Dermis blood vessel endothelial cell (primary cell): ENCODE measurements at regions not wholly inside any gene's neighbourhood (a gene's known extent, or its start where the extent isn't known, plus 50 kb on each side); places are given as distances from the start of the nearest gene placed in this dataset.

Experiments used
- DNase-seq: peaks from one replicate; pipeline ENCODE4 v3.0.0; 2010

GRCh38 chr21:35145626-35146233 lies 96.6 kb upstream of the RUNX1 start:
- no peak for DNase-seq

DNA sequence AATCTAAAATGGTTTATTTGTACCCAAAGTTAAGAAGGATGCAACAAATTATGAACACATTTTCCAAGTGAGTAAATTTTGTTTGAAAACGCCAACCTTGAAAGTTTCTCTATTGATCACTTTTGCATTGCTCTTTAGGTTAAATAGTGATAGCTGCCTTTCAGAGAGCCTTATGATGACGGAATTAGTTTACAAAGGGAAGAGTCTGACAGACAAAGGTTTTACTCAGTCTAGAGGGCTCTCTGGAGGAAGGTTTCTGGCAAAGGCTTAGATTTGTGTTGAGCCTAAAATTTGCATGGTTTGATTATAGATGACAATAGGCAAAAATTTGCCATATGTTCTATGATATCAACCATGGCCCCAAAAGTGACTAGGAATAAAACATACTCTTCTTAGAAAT lies 95.9 kb upstream of the RUNX1 start:
- DNase-seq = no peak

- no peak for DNase-seq
Observed at GRCh38 chr21:35142036-35142815, 93.1 kb upstream of the RUNX1 start.

DNA sequence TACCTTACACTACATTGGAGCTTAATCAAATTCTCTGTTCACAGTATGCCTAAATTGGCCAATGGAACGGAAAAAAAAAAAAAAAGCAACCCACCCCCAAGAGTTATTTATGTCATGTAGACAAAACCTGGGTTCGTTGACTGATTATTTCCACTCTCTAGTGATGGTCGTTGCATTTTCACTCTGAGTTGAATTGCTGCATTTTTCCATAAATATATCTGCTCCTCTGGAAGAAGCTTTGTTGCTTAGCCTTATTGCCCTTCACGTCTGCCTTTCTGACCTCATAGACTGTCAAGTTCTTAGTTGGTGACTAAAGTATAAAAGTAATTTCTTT lies 90.2 kb upstream of the RUNX1 start:
- no peak for DNase-seq

DNA sequence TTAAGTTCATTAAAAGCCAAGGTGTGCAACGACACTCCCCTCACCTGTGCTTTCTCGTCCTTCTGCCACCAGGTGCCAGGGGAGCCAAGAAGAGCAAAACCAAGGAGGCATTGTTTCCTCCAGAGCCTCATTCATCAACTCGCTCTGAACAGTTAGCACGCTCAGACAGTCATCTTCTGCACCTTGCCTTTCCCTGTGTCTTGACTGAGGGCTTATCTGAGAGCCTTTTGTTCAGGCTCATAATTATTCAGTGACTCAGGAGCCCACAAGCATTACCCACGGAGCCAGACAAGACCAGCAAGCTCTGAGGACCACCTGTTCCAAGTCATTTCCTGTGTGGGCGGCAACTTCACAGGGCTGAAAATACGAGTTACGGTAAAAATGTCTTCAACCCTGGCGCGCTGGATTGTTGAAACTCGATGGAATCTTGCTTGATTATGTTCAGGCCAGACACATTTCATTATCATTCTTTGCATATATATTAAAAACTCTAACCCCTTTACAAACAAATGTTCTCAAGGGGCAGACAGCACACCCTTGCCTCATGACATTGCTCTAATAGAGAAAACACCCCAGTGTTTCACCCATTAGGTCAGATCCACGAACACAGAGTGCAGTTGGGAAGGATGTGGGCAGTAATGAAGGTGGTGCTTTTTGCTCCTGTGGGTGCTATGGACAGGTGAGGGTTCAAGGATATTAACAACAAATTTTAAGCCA lies 89.7 kb upstream of the RUNX1 start:
- DNase-seq = peak; percentile 6

DNA sequence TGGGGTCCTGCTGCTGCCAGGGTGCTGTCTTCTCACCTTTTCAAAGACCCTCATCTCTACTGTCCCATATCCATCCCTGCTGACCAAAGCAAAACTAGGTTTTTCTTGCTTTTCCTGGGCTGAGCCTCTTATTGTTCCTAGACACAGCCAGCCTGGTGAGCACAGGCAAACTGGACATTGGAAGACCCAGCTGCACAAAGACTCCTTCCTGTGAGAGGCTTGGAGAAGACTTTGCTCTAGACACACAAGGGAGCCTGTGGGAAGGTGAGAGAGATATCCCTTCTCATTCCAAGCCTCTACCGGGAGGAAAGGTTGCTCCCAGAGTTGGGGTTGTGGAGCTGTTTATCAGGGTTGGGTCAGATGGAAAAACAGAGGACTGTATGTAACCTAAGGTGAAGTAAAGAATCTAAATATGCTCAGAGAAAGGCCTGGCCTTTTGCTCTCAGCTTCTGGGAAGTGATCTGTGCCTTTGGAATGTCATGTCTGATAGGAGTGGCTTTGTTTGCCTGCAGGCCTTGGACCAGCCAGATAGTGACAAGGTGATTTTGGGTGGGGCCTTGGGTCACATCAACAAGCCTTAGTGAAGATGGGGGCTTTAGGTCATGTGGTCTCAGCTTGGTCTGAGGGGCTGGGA lies 87.6 kb upstream of the RUNX1 start:
- DNase-seq = peak; percentile 13

- no peak for DNase-seq
Observed at GRCh38 chr21:35136106-35136505, 87.0 kb upstream of the RUNX1 start.

DNA sequence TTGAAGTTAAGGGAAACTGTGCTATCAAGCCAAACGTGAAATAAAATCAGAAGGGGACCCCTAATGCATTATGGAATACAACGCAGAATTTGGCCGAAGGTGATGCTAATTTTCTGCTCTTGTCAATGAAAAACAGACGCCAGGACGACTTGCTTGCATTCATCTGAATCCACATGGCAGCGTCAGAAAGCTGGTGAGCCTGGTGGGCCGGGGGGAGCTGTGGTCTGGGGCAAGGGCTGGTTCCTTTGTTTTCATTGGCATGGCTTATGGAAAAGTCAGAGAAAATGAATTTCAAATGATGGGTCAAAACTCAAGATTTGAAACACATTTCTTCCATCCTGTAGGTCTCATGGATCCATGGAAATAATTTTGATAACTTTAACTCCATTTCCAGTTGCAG lies 86.4 kb upstream of the RUNX1 start:
- DNase-seq = no peak

- DNase-seq = no peak
Observed at GRCh38 chr21:35134309-35134708, 85.2 kb upstream of the RUNX1 start.

GRCh38 chr21:35128536-35128935 lies 79.4 kb upstream of the RUNX1 start:
- DNase-seq = no peak

DNA sequence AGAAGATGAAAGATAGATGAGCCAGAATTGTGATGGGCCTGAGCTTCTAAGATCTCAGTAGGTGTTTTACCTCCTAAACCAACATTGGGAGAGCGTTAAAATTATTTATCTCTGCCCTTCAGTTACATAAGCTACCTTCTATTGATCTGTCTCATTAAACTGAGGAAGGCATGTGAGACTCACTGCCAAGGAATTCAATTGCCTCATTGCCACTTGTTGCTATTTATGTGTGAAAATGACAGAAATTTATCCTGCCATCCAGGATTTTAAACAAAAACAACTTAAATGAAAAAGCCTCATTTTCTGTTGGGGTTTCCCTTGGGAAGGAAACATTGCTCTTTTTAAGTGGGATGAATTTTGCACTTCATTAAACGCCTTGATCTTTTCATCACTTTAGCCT lies 78.7 kb upstream of the RUNX1 start:
- DNase-seq = no peak

GRCh38 chr21:35127026-35127425 lies 77.9 kb upstream of the RUNX1 start:
- no peak for DNase-seq

GRCh38 chr21:35120631-35121180 lies 71.6 kb upstream of the RUNX1 start:
- no peak for DNase-seq

DNA sequence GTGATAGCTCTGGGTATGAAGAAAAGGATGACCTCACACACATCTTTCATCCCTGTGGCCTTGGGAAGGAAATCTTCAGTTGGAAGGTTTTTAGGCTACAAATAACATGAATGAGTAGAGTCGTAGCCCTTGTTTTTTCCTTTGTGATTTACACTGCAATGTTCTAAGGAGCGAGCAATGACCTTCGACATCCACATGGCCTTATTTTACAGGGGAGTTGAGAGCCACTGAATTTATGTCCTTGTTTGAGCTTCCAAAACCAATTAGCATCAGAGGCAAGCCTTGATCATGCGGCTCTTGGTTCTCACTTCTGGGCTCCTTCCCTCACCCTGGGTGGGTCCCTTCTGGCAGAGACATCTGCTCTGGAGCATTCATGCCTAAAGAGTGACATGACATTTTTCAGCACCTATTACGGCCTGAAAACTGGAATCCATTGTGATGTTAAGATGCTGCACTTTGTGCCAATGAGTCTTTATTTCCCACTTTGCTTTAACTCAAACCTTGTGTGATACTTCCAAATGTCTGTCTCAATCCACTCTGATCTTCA lies 70.5 kb upstream of the RUNX1 start:
- no peak for DNase-seq

- no peak for DNase-seq
Observed at GRCh38 chr21:35116777-35117176, 67.7 kb upstream of the RUNX1 start.

- DNase-seq = no peak
Observed at GRCh38 chr21:35113064-35113463, 64.0 kb upstream of the RUNX1 start.

GRCh38 chr21:35111321-35111930 lies 62.3 kb upstream of the RUNX1 start:
- DNase-seq = no peak

DNA sequence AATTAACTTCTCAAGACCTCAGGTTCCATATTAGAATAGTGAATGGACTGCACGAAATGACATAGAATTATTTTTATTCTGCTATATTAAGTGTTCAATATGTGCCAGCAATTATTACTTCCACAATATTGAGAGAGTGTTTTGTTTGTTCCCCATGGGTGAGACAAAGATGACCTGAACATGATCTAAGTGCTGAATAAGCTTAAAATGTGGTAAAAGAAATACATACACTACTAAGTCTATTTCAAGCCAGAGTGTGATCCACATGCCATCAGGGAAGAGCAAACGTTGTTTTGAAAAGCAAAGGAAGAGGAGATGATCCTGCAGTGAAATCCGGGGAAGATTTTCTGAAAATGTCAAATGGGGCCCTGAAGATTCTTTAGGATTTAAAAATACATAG lies 59.8 kb upstream of the RUNX1 start:
- DNase-seq = no peak

- no peak for DNase-seq
Observed at GRCh38 chr21:35107520-35107919, 58.4 kb upstream of the RUNX1 start.

DNA sequence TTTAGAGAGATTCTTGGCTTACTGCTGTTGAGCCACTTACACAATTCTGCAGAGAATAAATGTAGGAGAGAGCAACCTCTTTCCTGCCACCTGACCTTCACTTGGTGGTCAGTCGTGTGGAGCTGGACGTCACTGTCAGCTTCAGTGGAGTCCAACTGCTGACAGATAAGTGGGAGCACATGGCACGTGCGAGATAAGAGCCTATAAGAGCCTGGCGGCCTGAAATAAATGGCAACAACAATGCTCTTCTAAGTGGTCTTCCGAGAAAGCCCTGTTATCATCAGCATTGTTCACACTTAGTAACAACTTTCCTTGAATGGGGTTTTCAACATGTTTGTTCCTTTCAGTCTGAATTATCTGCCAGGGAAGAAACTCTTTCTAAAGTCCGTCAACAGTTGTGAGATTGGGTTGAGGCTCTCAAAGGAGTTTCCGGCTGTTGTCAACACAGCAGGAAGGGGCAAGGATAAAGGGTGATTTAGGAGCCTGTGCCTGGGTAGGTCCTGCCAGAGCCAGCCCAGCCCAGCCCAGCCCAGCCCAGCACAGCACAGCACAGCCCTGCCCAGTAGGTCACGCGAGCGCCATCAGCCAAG lies 57.2 kb upstream of the RUNX1 start:
- DNase-seq = no peak

- no peak for DNase-seq
Observed at GRCh38 chr21:35102488-35103371, 53.6 kb upstream of the RUNX1 start.
